SK-N-SH treated with all-trans-retinoic acid at 6 μM for 48 hours (cell line): ENCODE measurements at regions not wholly inside any gene's neighbourhood (a gene's known extent, or its start where the extent isn't known, plus 50 kb on each side); places are given as distances from the start of the nearest gene placed in this dataset.

ENCODE experiments used
- GLIS3 ChIP-seq: fragments of 250-450 bp; sonication (Bioruptor Pico); IDR thresholded peaks from 2 replicates; pipeline ENCODE4 v1.5.0; 2020; ENCODE audit warnings: mild to moderate bottlenecking, moderate library complexity
- TCF4 ChIP-seq: fragments of 250-450 bp; sonication (Bioruptor Pico); IDR thresholded peaks from 2 replicates; pipeline ENCODE4 v1.8.0; 2021; ENCODE audit warnings: mild to moderate bottlenecking, moderate library complexity, borderline replicate concordance
- ZNF70 ChIP-seq: fragments of 450-650 bp; formaldehyde crosslinking; IDR thresholded peaks from 2 replicates; pipeline ENCODE4 v1.5.0; 2020; ENCODE audit warnings: mild to moderate bottlenecking, moderate library complexity

DNA sequence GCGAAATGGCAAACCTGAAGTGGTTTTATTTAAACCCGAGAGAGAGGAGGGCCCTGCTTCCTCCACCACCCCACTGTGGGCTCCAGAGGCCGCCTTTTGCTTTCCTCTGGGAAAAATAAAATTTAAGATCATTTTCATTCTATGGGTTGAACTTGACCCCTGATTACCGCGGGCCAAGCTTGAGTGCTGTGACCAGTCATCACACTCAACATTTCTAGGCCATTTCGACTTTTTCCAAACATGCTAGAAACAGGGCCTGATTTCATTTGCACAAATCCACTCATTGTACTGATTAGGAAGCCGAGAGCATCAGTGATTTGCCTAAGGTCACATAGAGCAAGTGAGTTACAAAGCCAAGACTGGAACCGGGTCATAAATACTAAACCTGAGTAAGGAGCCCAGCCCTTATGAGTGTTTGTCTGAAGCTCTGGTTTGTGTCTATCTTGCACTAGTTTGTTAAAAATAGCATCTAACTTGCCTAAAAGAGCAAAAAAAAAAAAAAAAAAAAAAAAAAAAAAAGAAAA is 179.7 kb downstream of the DLL1 start:
- TF ChIP-seq GLIS3 (CRISPR knock-in tag) (no peak), ZNF70 (CRISPR knock-in tag) (no peak), TCF4 (no peak)
